Naive thymus-derived CD4-positive, alpha-beta T cell (primary cell): ENCODE measurements at regions not wholly inside any gene's neighbourhood (a gene's known extent, or its start where the extent isn't known, plus 50 kb on each side); places are given as distances from the start of the nearest gene placed in this dataset.
"Not testable (repeated sequence)": the region's sequence is repeated elsewhere in the genome, so short reads cannot be mapped to it uniquely, and the experiment has no call there.

Experiments
- ATAC-seq: fragments of 150-1000 bp; cut with Tn5 transposase; 2 replicates; pipeline ENCODE4 v1.10.0; 2021; ENCODE audit warnings: mild to moderate bottlenecking, moderate library complexity
- CTCF ChIA-PET: fragments of 350-600 bp; sonication (Branson Sonifier 250); formaldehyde crosslinking; loops from one replicate; lab custom pipeline; 2021; ENCODE audit warnings: antibody characterized with exemption; lab: Charles Lee
- POLR2A ChIA-PET: fragments of 350-600 bp; sonication (Branson Sonifier 250); formaldehyde crosslinking; loops from one replicate; lab custom pipeline; 2021; ENCODE audit warnings: antibody characterized with exemption, inconsistent platforms; lab: Charles Lee
- DNase-seq, 9 donors: peaks; one replicate each; pipeline versions ENCODE4 v3.0.0 to v3.0.0-alpha.2; 2020 to 2022; ENCODE audit warnings: mixed read lengths in 1 of 9
- H3K27ac ChIP-seq: one replicate; pipeline ENCODE4 v1.7.0; 2013; ENCODE audit warnings: mild to moderate bottlenecking, low read depth, low read length, moderate library complexity
- H3K27me3 ChIP-seq, 2 donors: one replicate each; pipeline ENCODE4 v1.7.0; 2013; ENCODE audit warnings: low read length in 2 of 2, mild to moderate bottlenecking in 2 of 2, moderate library complexity in 2 of 2; ENCODE audit not compliant: control insufficient read depth in 2 of 2, insufficient read depth in 2 of 2
- H3K36me3 ChIP-seq, 3 experiments: 1 replicate in 2 of 3; 2 replicates in 1 of 3; pipeline ENCODE4 v1.7.0; 2013; ENCODE audit warnings: low read length in 3 of 3, mild to moderate bottlenecking in 3 of 3, moderate library complexity in 1 of 3; ENCODE audit not compliant: insufficient read depth in 3 of 3, control insufficient read depth in 2 of 3
- H3K4me1 ChIP-seq, 2 donors: one replicate each; pipeline ENCODE4 v1.7.0; 2013; ENCODE audit warnings: low read length in 2 of 2, mild to moderate bottlenecking in 2 of 2, moderate library complexity in 1 of 2; ENCODE audit not compliant: control insufficient read depth in 2 of 2, insufficient read depth in 2 of 2
- H3K4me3 ChIP-seq: 2 replicates; pipeline ENCODE4 v1.7.0; 2013; ENCODE audit warnings: mild to moderate bottlenecking, low read length
- H3K9me3 ChIP-seq, 3 experiments: 1 replicate in 2 of 3; 2 replicates in 1 of 3; pipeline ENCODE4 v1.7.0; 2013; ENCODE audit warnings: low read length in 3 of 3; ENCODE audit not compliant: control insufficient read depth in 2 of 3
- H3K27ac Mint-ChIP-seq, 9 donors: one replicate each; pipeline ENCODE4 v1.8.0; 2020 to 2022; ENCODE audit warnings: mixed read lengths in 9 of 9, mild to moderate bottlenecking in 8 of 9, moderate library complexity in 5 of 9, inconsistent platforms in 2 of 9
- H3K27me3 Mint-ChIP-seq, 5 donors: one replicate each; pipeline ENCODE4 v1.8.0; 2021 to 2022; ENCODE audit warnings: mixed read lengths in 5 of 5, mild to moderate bottlenecking in 1 of 5
- H3K36me3 Mint-ChIP-seq, 5 donors: one replicate each; pipeline ENCODE4 v1.8.0; 2020 to 2022; ENCODE audit warnings: mixed read lengths in 5 of 5, mild to moderate bottlenecking in 3 of 5, inconsistent platforms in 1 of 5
- H3K4me1 Mint-ChIP-seq, 7 donors: one replicate each; pipeline ENCODE4 v1.8.0; 2020 to 2022; ENCODE audit warnings: mixed read lengths in 7 of 7, mild to moderate bottlenecking in 3 of 7, inconsistent platforms in 1 of 7
- H3K4me3 Mint-ChIP-seq, 10 donors: one replicate each; pipeline ENCODE4 v1.8.0; 2020 to 2022; ENCODE audit warnings: mild to moderate bottlenecking in 10 of 10, mixed read lengths in 10 of 10, moderate library complexity in 6 of 10, inconsistent platforms in 2 of 10
- H3K9me3 Mint-ChIP-seq, 11 donors: one replicate each; pipeline ENCODE4 v1.8.0; 2020 to 2022; ENCODE audit warnings: mixed read lengths in 11 of 11, mild to moderate bottlenecking in 4 of 11, inconsistent platforms in 1 of 11, moderate library complexity in 1 of 11
- intact Hi-C, 2 donors: fragments of 100-400 bp; cut with micrococcal nuclease; formaldehyde crosslinking; loops; one replicate each; pipeline ENCODE4 v1.15.1; 2023

- no peak overlapping the region for H3K4me3 Mint-ChIP-seq
- intact Hi-C loops: no loop called here
- Histone ChIP-seq H3K27ac (no peak overlapping the region), H3K36me3 (no peaks in the 10 kb centered on the region), H3K9me3 (peaks cover 0 to 8% (median 0%) of the 10 kb centered on the region in 3 experiments), H3K4me1 (no peaks in the 10 kb centered on the region), H3K4me3 (no peak overlapping the region), H3K27me3 (no peaks in the 10 kb centered on the region)
- POLR2A ChIA-PET: no interaction called here
- no peak overlapping the region for H3K27ac Mint-ChIP-seq
- H3K9me3 Mint-ChIP-seq: peaks cover 5 to 40% (median 14%) of the 10 kb centered on the region in 11 donors
- H3K36me3 Mint-ChIP-seq: peaks cover 0 to 10% (median 0%) of the 10 kb centered on the region in 5 donors
- ATAC-seq (no peak), DNase-seq (no peak)
- H3K4me1 Mint-ChIP-seq: no peaks in the 10 kb centered on the region
- peaks cover 0 to 14% (median 6%) of the 10 kb centered on the region in 5 donors for H3K27me3 Mint-ChIP-seq
- CTCF ChIA-PET: no interaction called here
Measured at GRCh38 chr10:113480851-113481502, 71.9 kb upstream of the HABP2 start.

GRCh38 chr10:113484487-113484886 lies 68.4 kb upstream of the HABP2 start:
- Mint-ChIP-seq H3K27ac (no peak overlapping the region), H3K27me3 (peaks cover 3 to 13% (median 6%) of the 10 kb centered on the region in 5 donors), H3K9me3 (peaks cover 5 to 25% (median 10%) of the 10 kb centered on the region in 11 donors), H3K4me1 (no peaks in the 10 kb centered on the region), H3K36me3 (peaks cover 0 to 10% (median 0%) of the 10 kb centered on the region in 5 donors), H3K4me3 (no peak overlapping the region)
- ChIA-PET POLR2A (no interaction called here), CTCF (no interaction called here)
- Histone ChIP-seq H3K4me1 (no peaks in the 10 kb centered on the region), H3K27ac (no peak overlapping the region), H3K36me3 (no peaks in the 10 kb centered on the region), H3K27me3 (no peaks in the 10 kb centered on the region), H3K9me3 (peaks cover 0 to 5% (median 0%) of the 10 kb centered on the region in 3 experiments), H3K4me3 (no peak overlapping the region)
- intact Hi-C loops: no loop called here
- ATAC-seq (no peak), DNase-seq (no peak)

- CTCF ChIA-PET: no interaction called here
- Mint-ChIP-seq H3K27me3 (peaks cover 3 to 20% (median 6%) of the 10 kb centered on the region in 5 donors), H3K4me3 (no peak overlapping the region), H3K27ac (no peak overlapping the region), H3K9me3 (peaks cover 0 to 13% (median 4%) of the 10 kb centered on the region in 11 donors), H3K4me1 (no peaks in the 10 kb centered on the region), H3K36me3 (no peaks in the 10 kb centered on the region)
- Histone ChIP-seq H3K36me3 (no peaks in the 10 kb centered on the region), H3K4me1 (no peaks in the 10 kb centered on the region), H3K9me3 (no peaks in the 10 kb centered on the region), H3K27me3 (no peaks in the 10 kb centered on the region), H3K4me3 (no peak overlapping the region), H3K27ac (no peak overlapping the region)
- no peak for DNase-seq
- no peak for ATAC-seq
- POLR2A ChIA-PET: no interaction called here
- intact Hi-C loops: no loop called here
Measured at GRCh38 chr10:113485736-113486135, 67.1 kb upstream of the HABP2 start.

- H3K27me3 ChIP-seq: no peaks in the 10 kb centered on the region
- no peaks in the 10 kb centered on the region for H3K9me3 ChIP-seq
- Mint-ChIP-seq H3K27ac (no peak overlapping the region), H3K36me3 (no peaks in the 10 kb centered on the region), H3K4me1 (no peaks in the 10 kb centered on the region), H3K4me3 (no peak overlapping the region), H3K27me3 (peaks cover 3 to 20% (median 6%) of the 10 kb centered on the region in 5 donors), H3K9me3 (peaks cover 0 to 5% (median 4%) of the 10 kb centered on the region in 11 donors)
- ChIA-PET POLR2A (no interaction called here), CTCF (no interaction called here)
- no peak overlapping the region for H3K4me3 ChIP-seq
- H3K27ac ChIP-seq: no peak overlapping the region
- no peaks in the 10 kb centered on the region for H3K4me1 ChIP-seq
- intact Hi-C loops: no loop called here
- no peak for DNase-seq
- H3K36me3 ChIP-seq: no peaks in the 10 kb centered on the region
- ATAC-seq: no peak
Measured at GRCh38 chr10:113486531-113486930, 66.3 kb upstream of the HABP2 start.

GRCh38 chr10:113487154-113487553 lies 65.7 kb upstream of the HABP2 start:
- ChIA-PET CTCF (no interaction called here), POLR2A (no interaction called here)
- Mint-ChIP-seq H3K9me3 (peaks cover 0 to 4% (median 0%) of the 10 kb centered on the region in 11 donors), H3K27ac (no peak overlapping the region), H3K4me1 (no peaks in the 10 kb centered on the region), H3K27me3 (peaks cover 3 to 20% (median 5%) of the 10 kb centered on the region in 5 donors), H3K36me3 (no peaks in the 10 kb centered on the region), H3K4me3 (no peak overlapping the region)
- DNase-seq (no peak), ATAC-seq (no peak)
- intact Hi-C loops: no loop called here
- H3K36me3 ChIP-seq: no peaks in the 10 kb centered on the region
- no peaks in the 10 kb centered on the region for H3K27me3 ChIP-seq
- H3K27ac ChIP-seq: no peak overlapping the region
- no peaks in the 10 kb centered on the region for H3K4me1 ChIP-seq
- H3K9me3 ChIP-seq: no peaks in the 10 kb centered on the region
- no peak overlapping the region for H3K4me3 ChIP-seq

GRCh38 chr10:113488186-113488585 lies 64.7 kb upstream of the HABP2 start:
- Histone ChIP-seq H3K27ac (no peak overlapping the region), H3K4me1 (no peaks in the 10 kb centered on the region), H3K27me3 (no peaks in the 10 kb centered on the region), H3K4me3 (no peak overlapping the region), H3K36me3 (no peaks in the 10 kb centered on the region), H3K9me3 (no peaks in the 10 kb centered on the region)
- no peak for DNase-seq
- ChIA-PET POLR2A (no interaction called here), CTCF (no interaction called here)
- intact Hi-C loops: no loop called here
- no peak overlapping the region for H3K4me3 Mint-ChIP-seq
- H3K36me3 Mint-ChIP-seq: no peaks in the 10 kb centered on the region
- no peak overlapping the region for H3K27ac Mint-ChIP-seq
- H3K9me3 Mint-ChIP-seq: no peaks in the 10 kb centered on the region
- H3K4me1 Mint-ChIP-seq: no peaks in the 10 kb centered on the region
- ATAC-seq: no peak
- H3K27me3 Mint-ChIP-seq: peaks cover 3 to 27% (median 5%) of the 10 kb centered on the region in 5 donors

GRCh38 chr10:113489522-113489921 lies 63.3 kb upstream of the HABP2 start:
- H3K36me3 ChIP-seq, H3K4me1 Mint-ChIP-seq, DNase-seq, H3K4me3 Mint-ChIP-seq, H3K4me1 ChIP-seq, H3K27me3 ChIP-seq, CTCF ChIA-PET, POLR2A ChIA-PET, H3K4me3 ChIP-seq, H3K27ac Mint-ChIP-seq, H3K27ac ChIP-seq, H3K9me3 ChIP-seq, H3K9me3 Mint-ChIP-seq, intact Hi-C loops, ATAC-seq, H3K36me3 Mint-ChIP-seq: not testable (repeated sequence)
- H3K27me3 Mint-ChIP-seq: peaks cover 3 to 27% (median 5%) of the 10 kb centered on the region in 5 donors
